GM12864 (cell line): ENCODE measurements at regions not wholly inside any gene's neighbourhood (a gene's known extent, or its start where the extent isn't known, plus 50 kb on each side); places are given as distances from the start of the nearest gene placed in this dataset.

Source experiments
- DNase-seq: peaks from one replicate; pipeline ENCODE4 v3.0.0-alpha.2; 2011; ENCODE audit warnings: low read depth
- H3K4me3 ChIP-seq: 2 replicates; pipeline ENCODE4 v1.5.1; 2011; ENCODE audit warnings: mild to moderate bottlenecking, low read depth, low read length, control low read depth
- TF ChIP-seq, protein P1 (sequence below): IDR thresholded peaks from 2 replicates; pipeline ENCODE4 v1.5.1; 2011; ENCODE audit warnings: low read depth, mild to moderate bottlenecking, moderate library complexity, low read length, control low read depth, inconsistent platforms; ENCODE audit errors: missing control alignments

- TF ChIP-seq, protein P1, sequence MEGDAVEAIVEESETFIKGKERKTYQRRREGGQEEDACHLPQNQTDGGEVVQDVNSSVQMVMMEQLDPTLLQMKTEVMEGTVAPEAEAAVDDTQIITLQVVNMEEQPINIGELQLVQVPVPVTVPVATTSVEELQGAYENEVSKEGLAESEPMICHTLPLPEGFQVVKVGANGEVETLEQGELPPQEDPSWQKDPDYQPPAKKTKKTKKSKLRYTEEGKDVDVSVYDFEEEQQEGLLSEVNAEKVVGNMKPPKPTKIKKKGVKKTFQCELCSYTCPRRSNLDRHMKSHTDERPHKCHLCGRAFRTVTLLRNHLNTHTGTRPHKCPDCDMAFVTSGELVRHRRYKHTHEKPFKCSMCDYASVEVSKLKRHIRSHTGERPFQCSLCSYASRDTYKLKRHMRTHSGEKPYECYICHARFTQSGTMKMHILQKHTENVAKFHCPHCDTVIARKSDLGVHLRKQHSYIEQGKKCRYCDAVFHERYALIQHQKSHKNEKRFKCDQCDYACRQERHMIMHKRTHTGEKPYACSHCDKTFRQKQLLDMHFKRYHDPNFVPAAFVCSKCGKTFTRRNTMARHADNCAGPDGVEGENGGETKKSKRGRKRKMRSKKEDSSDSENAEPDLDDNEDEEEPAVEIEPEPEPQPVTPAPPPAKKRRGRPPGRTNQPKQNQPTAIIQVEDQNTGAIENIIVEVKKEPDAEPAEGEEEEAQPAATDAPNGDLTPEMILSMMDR = no peak
- DNase-seq = no peak
- H3K4me3 ChIP-seq = no peak overlapping the region
Observed at GRCh38 chr15:87602371-87602770, 654.2 kb downstream of the NTRK3 start.

GRCh38 chr15:87599616-87600015, 656.9 kb downstream of the NTRK3 start:
- no peak for DNase-seq
- H3K4me3 ChIP-seq = no peak overlapping the region

DNA sequence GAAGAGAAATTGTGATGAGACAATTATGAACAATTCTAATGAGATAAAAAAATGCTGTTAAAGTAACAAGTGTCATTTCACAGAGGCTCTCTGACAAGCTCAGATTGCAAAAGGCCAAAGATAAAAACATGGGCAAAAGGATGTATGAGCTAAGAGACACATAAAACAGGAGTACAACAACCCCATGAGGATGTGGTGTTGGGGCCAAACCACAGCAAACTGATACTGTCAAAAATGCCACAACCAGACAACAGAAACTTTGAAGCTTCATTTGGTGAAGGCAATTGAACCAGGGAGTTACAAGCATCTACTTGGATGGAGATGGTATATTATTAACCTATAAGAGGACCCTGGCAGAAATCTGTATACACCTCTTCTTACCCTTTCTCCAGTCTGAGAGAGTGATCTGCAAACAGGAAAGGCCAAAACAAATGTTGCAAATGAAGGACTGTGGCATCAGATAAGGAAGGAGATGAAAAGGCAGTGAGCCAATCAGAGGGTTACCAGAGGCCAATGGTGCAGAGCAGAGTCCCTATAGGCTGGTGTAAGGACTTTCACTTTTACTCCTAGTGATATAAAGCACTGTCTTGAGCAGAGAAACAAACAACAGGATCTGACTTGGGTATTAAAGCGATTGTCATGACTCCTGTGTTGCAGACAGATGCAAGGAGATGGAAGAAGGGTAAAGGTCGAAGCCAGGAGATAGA, 659.0 kb downstream of the NTRK3 start:
- TF ChIP-seq, protein P1 = no peak
- DNase-seq = no peak
- no peak overlapping the region for H3K4me3 ChIP-seq

More at GRCh38 chr15:87599616-87600015, 656.9 kb downstream of the NTRK3 start:
- TF ChIP-seq, protein P1 = no peak

- no peak overlapping the region for H3K4me3 ChIP-seq
- TF ChIP-seq, protein P1 = no peak
- DNase-seq = no peak
Observed at GRCh38 chr15:87591582-87591981, 665.0 kb downstream of the NTRK3 start.

DNA sequence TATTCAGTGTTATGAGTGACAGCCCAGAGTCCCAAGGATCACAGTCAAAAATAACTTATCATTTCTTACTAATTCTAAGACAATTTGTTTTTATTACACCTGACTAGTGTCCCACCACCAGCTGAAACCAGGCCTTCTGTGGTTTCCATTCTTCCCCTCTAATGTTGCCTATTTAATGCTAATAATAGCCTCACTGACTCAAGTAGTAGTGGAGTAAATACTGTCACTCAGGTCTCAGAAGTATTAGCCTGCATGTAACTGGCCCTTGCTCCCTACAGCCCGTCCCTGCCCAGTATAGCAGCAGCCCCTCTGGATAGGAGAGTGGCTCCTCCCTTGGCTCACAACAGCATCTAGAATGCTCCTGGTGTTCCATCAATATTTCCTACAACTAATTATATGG, 665.5 kb downstream of the NTRK3 start:
- no peak overlapping the region for H3K4me3 ChIP-seq
- TF ChIP-seq, protein P1 = no peak

DNA sequence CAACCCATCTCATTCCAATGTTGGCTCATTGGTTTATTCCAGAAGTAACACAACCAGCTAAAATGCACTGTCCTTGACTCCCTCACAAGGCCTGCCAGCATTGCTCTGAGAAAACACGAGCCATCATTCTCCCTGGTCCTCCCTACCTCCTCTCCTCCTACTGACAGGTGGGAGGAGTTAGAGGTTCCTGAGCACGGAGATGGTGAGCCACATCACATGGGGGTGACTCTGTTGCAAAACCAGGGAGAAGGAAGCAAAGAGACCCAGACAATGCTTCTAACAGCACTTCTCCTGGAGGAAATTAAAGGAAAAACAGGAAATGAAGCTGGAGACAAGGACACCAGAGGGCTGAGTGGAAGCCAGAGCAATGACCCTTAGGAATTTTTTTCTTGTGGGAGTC, 667.4 kb downstream of the NTRK3 start:
- no peak for DNase-seq
- no peak overlapping the region for H3K4me3 ChIP-seq
- TF ChIP-seq, protein P1 = no peak

More for the DNA sequence above, 665.5 kb downstream of the NTRK3 start:
- DNase-seq = no peak

DNA sequence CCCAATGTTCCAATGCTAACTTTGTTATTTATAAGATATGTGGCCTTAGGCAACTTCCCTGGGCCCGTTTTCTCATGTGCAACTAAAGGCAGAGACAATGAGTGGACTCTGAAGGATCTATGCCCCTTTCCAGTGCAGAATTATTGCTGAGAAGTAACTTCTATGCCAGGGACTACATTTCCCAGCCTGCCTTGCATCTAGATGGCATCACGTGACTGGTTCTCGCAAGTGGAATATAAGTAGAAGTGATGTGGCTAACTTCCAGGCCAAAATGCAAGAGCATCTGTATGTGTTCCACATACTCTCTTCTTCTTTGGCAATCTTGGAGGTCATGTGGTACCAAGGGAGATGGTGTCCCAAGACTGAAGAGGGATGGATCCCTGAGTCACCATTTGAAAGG, 674.4 kb downstream of the NTRK3 start:
- TF ChIP-seq, protein P1 = no peak
- no peak overlapping the region for H3K4me3 ChIP-seq
- DNase-seq = no peak
